ENCODE measurements at regions not wholly inside any gene's neighbourhood (a gene's known extent, or its start where the extent isn't known, plus 50 kb on each side); places are given as distances from the start of the nearest gene placed in this dataset.
A peak's percentile ranks its signal among the peaks of the same experiment; 100 is the strongest.

DNA sequence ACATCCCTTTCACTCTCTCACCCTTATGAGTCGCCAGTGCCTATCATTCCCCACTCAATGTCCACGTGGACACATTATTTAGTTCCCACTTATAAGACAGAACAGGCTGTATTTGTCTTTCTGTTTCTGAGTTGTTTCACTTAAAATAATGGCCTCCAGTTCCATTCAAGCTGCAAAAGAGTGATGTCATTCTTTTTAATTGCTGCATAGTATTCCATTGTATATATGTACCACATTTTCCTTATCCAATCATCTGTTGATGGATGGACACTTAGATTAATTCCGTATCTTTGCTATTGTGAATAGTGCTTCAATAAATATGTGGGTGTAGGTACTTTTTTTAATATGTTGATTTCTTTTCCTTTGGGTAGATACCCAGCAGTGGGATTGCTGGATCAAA, 79.1 kb downstream of the ZNF365 start:
- no peak for DNase-seq

GRCh38 chr10:62454687-62455397, 80.7 kb downstream of the ZNF365 start:
- DNase-seq: no peak

DNA sequence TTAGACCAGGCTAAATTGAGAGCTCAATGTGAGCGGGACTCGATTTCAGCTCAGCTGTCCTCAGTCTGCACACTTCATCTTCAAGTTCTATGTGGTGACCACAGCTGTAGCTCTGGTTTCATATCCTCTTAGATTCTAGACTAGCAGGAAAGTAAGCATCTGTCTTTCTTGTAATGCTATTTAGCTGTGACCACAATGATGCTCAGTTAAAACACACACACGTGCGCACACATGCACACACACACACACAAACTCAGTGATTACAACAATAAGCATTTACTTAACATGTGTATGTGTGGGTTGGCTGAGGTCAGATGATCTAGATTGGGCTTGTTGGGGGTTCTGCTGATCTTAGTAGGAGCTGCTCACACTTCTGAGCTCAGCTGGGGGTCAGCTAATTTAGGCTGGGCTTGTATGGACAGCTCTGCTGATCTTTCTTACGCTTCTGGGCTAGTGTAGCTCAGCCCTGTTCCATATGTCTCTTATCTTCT, 82.5 kb downstream of the ZNF365 start:
- peak in 1 of 2 donors; percentile 48 for DNase-seq

- DNase-seq: no peak
Observed at GRCh38 chr10:62457196-62457595, 83.0 kb downstream of the ZNF365 start.

- no peak for DNase-seq
Observed at GRCh38 chr10:62457598-62457997, 83.4 kb downstream of the ZNF365 start.

DNA sequence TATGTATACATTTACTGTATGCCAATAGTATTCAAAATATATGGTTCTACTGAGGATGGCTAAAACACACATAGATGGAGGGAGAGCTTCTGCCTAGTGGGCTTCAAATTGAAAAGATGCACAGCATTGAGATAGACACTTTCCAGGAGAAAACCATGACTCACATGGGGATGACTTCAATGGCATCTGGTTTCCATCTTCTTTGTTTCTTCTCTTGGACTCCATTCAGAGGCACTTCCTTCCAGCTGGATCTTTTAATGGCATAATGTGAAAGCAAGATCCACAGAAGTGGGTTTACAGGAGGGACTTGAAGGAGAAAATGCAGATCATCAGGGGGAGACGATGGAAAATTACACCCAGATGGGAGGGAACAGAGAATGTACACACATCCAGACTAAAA, 84.9 kb downstream of the ZNF365 start:
- DNase-seq: no peak

DNA sequence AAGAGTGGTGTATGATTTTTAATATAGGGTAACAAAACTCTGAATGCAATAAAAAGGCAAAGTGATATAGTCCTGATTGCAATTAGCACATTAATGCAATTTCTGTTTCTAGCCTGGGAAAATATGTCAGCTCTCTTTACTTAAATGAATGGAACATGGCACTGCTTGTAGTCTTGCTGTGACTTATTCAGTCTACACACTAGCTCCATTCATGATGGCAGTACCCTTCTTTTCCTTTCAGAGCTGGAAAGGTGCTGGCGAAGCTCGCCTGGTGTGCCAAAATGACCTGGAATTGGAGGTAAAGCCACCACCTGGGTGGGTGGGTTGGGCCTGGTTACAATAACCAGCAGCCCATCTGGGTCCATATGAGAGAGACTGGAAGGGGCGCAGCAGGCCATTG, 85.3 kb downstream of the ZNF365 start:
- DNase-seq: no peak

- no peak for DNase-seq
Observed at GRCh38 chr10:62460393-62460792, 86.2 kb downstream of the ZNF365 start.

DNA sequence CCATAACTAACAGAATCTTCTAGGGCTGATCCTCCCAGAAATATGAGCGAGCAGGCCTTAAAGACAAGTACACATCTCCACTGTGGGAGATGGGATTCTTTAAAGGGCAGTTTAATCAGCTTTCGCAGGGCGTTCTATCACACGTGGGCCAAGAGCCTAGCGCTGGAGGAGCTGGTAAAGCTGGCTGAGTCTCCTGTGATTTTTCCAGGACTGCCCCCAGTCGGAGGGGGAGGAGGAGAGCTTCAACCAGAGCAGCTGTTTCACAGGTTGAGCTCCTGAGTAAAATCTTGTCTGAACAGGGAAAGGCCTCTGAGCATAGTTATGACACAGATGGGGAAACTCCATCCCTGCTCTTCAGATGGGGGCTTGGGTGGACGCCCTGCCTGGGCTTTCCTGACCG, 87.0 kb downstream of the ZNF365 start:
- no peak for DNase-seq

- DNase-seq: no peak
Observed at GRCh38 chr10:62462461-62462860, 88.3 kb downstream of the ZNF365 start.

DNA sequence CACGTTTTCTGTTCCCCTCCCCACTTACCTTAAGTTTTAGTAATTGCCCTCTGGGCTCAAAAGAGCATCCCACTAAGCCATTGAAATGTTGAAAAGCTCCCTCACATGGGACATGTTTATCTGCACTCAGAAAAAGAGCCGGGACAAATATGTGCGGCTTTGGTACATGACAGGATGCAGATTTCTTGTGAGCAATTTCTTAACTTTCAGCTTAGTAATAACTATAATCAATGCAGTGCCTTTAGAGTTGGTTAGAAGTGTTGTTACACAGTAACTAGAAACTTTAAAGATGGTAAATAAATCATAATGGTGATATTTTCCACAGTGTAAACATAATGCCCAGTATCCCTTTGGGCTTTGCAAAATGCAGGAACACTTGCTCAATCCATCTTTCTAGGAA, 89.2 kb downstream of the ZNF365 start:
- no peak for DNase-seq

- no peak for DNase-seq
Observed at GRCh38 chr10:62464308-62464707, 90.1 kb downstream of the ZNF365 start.

DNA sequence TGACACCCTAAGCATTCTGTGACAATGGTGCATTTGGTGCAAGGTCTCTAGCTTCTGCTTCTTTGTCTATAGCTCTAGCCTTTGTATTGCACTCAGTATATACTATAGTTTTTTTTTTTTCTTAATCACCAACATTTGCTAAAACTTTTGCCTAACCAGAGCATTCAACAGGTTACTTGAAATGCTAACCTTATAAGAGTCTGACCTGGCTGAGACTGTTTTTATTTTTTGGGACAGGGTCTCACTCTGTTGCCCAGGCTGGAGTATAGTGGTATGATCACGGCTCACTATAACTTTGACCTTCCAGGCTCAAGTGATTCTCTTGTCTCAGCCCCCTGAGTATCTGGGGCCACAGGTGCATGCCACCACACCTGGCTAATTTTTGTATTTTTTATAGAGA, 92.4 kb downstream of the ZNF365 start:
- no peak for DNase-seq

GRCh38 chr10:62467527-62467926, 93.4 kb downstream of the ZNF365 start:
- DNase-seq: no peak

DNA sequence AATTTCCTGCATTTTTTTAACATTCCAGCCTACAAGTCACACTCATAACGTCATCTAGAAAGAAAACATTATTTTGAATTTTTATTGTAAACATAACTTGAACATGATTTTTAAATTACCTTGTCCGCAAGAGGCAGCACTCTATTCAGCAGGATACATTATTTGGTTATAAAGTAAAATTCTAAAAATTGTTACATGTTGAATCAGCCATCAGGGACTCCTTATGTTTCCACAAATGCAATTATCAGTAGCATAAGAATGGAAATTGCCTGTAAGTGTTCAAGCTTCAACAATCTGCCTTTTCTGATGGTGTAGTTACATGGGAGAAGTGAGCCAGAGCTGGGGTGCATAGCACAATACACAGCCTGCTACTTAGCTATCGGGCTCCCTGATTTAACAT, 97.5 kb downstream of the ZNF365 start:
- no peak for DNase-seq

- no peak for DNase-seq
Observed at GRCh38 chr10:62473241-62473640, 99.1 kb downstream of the ZNF365 start.

DNA sequence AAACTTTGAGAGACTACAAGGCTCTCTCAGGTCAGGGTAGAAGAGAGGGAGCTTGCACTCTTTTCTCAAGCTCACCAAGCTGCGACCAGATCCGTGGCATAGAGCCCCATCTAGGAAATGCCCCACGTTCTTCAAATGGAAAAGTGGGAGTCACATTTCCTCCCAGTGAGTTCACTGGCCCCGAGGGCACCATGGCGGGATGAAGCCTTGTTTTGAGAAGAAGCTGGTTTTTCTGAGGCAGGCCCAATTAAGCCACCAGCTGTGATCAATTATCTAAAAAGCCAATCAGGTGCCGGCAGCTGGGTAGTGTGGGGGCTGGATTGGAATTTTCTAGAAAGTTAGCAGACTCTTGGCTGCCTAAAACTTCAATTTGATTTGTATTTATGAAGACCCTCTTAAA, 101.4 kb downstream of the ZNF365 start:
- no peak for DNase-seq

GRCh38 chr10:62479523-62479922, 105.4 kb downstream of the ZNF365 start:
- no peak for DNase-seq

GRCh38 chr10:62480196-62480595, 106.0 kb downstream of the ZNF365 start:
- DNase-seq: no peak

DNA sequence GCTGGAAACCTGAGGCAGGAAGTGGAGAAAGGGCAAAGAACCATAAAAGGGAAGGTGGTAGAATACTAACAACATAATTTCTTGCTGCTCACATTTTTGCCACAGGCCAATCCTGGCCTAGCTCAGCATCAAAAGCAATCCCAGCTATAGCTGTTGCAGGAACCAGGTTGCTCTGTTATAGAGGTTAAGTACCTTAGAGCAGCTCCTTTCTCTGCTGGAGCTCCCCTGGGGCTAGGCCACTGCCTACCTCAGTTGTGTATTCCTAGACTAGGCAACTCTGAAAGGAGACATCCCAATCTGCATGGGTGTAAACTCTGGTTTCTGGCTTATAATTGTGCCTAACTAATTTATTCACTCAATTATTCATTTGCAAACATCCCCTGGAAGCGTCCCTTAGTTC, 108.4 kb downstream of the ZNF365 start:
- DNase-seq: no peak

- DNase-seq: no peak
Observed at GRCh38 chr10:62491597-62491996, 117.4 kb downstream of the ZNF365 start.

DNA sequence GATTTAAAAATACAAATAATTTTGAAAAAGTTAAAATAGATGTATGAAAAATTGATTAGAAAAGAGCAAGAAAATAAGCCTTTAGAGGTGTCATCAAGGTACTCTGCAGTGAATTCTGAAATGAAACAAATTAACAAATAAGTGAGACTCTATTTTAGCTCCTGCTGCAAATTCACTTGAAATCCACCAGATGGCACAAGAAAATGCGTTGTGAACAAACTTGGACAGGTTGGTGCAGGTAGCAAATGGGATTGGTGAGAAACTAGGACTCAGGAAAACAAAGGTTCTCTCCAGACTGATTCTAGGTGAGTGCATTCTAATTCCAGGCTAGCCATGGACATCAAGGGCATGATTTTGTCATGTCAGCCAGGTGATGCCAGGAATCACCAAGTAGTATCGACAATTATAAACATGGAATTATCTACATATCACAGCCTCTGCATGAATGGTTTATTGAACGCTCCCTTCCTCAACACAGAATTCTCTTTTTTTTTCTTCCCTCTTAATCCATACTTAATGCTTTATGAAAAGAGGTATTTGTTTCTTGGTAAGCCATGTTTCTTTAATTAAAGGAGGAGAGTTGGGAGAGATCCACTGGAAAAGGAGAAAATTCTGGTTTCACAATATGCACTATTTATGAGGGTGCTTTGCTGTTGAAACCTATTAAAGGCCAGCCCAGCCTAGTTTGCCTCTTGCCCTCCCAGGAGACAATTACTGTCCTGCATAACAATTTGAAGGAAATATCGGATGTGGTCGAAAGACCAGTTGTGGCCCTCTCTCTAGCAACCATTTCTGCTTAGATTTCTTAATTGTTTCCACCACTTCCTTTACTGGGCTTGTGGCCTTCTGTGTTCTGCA, 118.1 kb downstream of the ZNF365 start:
- DNase-seq: peak in 1 of 2 donors; percentile 27

DNA sequence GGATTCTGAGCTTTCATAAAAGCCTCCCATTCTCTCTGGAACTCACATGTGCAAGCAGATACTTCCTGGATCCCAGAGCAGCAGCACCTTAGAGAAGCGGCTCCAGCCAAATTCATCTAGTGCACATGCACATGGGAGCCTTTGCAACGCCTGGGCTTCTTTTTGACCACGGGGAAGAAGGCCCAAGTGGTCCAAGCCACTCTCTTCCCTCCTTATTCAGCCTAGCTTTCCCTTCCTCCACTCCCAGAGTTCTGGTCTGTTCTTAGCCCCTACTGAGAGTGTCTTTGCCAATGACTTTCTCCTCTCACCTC, 118.7 kb downstream of the ZNF365 start:
- DNase-seq: no peak

DNA sequence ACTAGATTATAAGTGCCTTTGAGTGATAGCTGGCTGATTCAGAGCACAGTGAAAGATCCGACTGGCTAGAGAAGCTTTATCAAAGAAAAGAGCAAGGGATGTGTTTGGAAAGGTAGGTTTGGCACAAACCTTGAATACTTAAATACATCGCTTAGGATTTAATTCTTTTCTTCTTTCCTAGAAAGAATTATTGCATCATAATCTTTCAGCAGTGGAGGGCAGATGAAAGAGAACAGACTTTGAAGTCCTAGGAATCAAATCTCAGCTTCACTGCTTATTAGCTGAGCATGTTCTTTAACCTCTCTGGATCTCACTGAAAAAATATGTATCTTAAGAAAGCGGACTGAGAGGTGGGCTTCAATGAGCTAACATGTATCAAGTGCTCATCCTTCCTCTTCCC, 122.8 kb downstream of the ZNF365 start:
- no peak for DNase-seq

DNA sequence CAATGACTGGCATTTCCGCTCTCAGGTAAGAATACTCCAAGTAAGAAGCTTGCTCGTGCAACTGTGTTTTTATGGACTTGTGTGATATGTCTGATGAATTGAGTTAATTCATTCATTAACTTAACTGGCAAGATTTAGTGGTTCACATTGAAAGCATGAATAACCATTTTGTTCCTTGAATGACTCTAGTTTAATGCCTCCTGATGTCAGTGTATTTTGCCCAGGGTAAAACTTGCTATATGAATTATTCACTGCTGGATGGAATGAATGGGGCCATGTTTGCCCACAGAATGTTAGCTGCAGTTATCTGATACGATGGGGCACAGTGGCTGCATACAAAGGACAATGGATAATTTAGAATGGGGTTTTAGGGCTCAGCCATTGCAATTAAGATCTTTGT, 124.1 kb downstream of the ZNF365 start:
- no peak for DNase-seq
